ENCODE measurements at regions not wholly inside any gene's neighbourhood (a gene's known extent, or its start where the extent isn't known, plus 50 kb on each side); places are given as distances from the start of the nearest gene placed in this dataset.

- TF ChIP-seq ZNF521 (tag by site-specific recombination; IDR thresholded peaks at IDR 0.05) (no peak), CTCF (tag by site-specific recombination; IDR thresholded peaks at IDR 0.05) (no peak), ZFP69B (tag by site-specific recombination; IDR thresholded peaks at IDR 0.05) (no peak), ZNF146 (tag by site-specific recombination; IDR thresholded peaks at IDR 0.05) (no peak), MEIS1 (CRISPR knock-in tag; IDR thresholded peaks at IDR 0.05; ENCODE audit: borderline replicate concordance) (no peak), ZNF324 (tag by site-specific recombination; IDR thresholded peaks at IDR 0.05) (no peak), SP7 (tag by site-specific recombination; IDR thresholded peaks at IDR 0.05) (no peak), ZNF660 (tag by site-specific recombination; IDR thresholded peaks at IDR 0.05) (no peak), ZNF785 (tag by site-specific recombination; IDR thresholded peaks at IDR 0.05) (no peak)
These were observed 132.9 kb upstream of the SH3BP4 start for GRCh38 chr2:234818937-234819336.

Data from HEK293 (cell line).